Fibroblast of villous mesenchyme (primary cell): ENCODE measurements at regions not wholly inside any gene's neighbourhood (a gene's known extent, or its start where the extent isn't known, plus 50 kb on each side); places are given as distances from the start of the nearest gene placed in this dataset.

Experiments used
- DNase-seq: peaks from one replicate; pipeline ENCODE4 v3.0.0-alpha.2; 2010; ENCODE audit warnings: low read depth
- H3K4me3 ChIP-seq: 2 replicates; pipeline ENCODE4 v1.5.1; 2011; ENCODE audit warnings: low read depth, mild to moderate bottlenecking, low read length
- CTCF ChIP-seq: IDR thresholded peaks from 2 replicates; pipeline ENCODE4 v1.5.1; 2012; ENCODE audit warnings: low read depth, mild to moderate bottlenecking, low read length; ENCODE audit not compliant: insufficient read depth

GRCh38 chr15:95541301-95541700, 789.2 kb upstream of the NR2F2 start:
- no peak for TF ChIP-seq CTCF
- no peak overlapping the region for H3K4me3 ChIP-seq
- DNase-seq: no peak

- no peak for TF ChIP-seq CTCF
- no peak for DNase-seq
- H3K4me3 ChIP-seq: no peak overlapping the region
Observed at GRCh38 chr15:95549168-95549738, 781.2 kb upstream of the NR2F2 start.

GRCh38 chr15:95550702-95551101, 779.8 kb upstream of the NR2F2 start:
- TF ChIP-seq CTCF: no peak
- DNase-seq: no peak
- H3K4me3 ChIP-seq: no peak overlapping the region

- no peak for TF ChIP-seq CTCF
- H3K4me3 ChIP-seq: no peak overlapping the region
- peak; percentile 34 for DNase-seq
Observed at GRCh38 chr15:95556225-95556624, 774.3 kb upstream of the NR2F2 start.

- H3K4me3 ChIP-seq: no peak overlapping the region
- peak; percentile 85 for DNase-seq
- TF ChIP-seq CTCF: no peak
Observed at GRCh38 chr15:95556866-95557225, 773.7 kb upstream of the NR2F2 start.

GRCh38 chr15:95557226-95558046, 773.1 kb upstream of the NR2F2 start:
- peak; percentile 96 for DNase-seq
- no peak for TF ChIP-seq CTCF
- H3K4me3 ChIP-seq: no peak overlapping the region
